GM19025 (cell line): ENCODE measurements at regions not wholly inside any gene's neighbourhood (a gene's known extent, or its start where the extent isn't known, plus 50 kb on each side); places are given as distances from the start of the nearest gene placed in this dataset.

ENCODE experiments used
- ATAC-seq: cut with Tn5 transposase; IDR thresholded peaks from one replicate; pipeline ENCODE4 v1.9.1; 2021; ENCODE audit warnings: mild to moderate bottlenecking, low read depth, moderate library complexity; ENCODE audit not compliant: unreplicated experiment

- ATAC-seq, result no peak
These were observed 352.5 kb upstream of the NUDT12 start for GRCh38 chr5:103915081-103915480.

DNA sequence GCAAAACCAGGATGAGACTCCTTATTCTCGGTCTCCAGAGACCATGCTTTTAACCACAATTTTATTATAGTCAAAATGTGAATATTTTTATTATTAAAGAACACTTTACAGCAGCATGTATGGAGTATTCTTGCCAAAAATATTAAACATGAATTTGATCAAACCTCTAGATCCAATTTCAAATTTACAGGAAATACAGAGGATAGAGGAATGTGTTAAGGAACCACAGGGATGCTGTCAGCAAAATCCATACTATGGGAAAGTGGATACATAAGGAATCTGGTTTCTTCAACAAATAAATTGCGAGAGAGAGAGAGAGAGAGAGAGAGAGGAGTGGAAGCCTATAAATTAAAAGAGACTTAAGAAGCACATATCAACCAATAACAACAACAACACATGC is 348.2 kb upstream of the NUDT12 start:
- ATAC-seq, result no peak

- ATAC-seq, result no peak
These were observed 347.4 kb upstream of the NUDT12 start for GRCh38 chr5:103910011-103910410.

- ATAC-seq, result no peak
These were observed 346.8 kb upstream of the NUDT12 start for GRCh38 chr5:103909391-103909790.

GRCh38 chr5:103908336-103909080 is 345.9 kb upstream of the NUDT12 start:
- no peak for ATAC-seq

GRCh38 chr5:103907001-103907400 is 344.4 kb upstream of the NUDT12 start:
- no peak for ATAC-seq

DNA sequence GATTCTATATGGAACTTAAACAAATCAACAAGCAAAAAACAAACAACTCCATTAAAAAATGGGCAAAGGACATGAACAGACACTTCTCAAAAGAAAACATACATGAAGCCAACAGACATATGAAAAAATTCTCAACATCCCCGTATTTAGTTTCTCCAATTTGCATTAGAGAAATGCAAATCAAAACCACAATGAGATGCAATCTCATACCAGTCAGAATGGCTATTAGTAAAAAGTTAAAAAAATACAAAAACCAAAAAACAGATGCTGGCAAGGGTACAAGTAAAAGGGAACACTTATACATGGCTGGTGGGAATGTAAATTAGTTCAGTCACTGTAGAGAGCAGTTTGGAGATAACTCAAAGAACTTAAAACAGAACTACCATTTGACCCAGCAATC is 342.1 kb upstream of the NUDT12 start:
- no peak for ATAC-seq

GRCh38 chr5:103902893-103903292 is 340.3 kb upstream of the NUDT12 start:
- ATAC-seq, result no peak

DNA sequence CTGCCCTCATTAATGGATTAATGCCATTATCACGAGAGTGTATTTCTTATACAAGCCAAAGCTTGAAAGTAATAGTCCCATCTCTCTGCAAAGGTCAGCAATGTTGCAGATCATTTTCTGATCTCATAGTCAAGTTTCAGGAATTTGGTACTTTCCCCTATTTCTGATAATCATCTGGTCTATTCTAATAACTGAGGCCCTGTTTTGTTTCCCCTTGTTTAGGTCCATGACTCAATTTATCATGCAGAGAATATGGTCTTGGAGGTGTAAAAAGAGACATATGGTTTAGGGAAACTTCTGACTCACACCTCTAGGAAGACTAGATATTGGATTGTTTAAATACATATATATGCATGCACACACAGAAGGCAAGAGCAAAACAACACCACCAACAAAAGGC is 339.3 kb upstream of the NUDT12 start:
- no peak for ATAC-seq

DNA sequence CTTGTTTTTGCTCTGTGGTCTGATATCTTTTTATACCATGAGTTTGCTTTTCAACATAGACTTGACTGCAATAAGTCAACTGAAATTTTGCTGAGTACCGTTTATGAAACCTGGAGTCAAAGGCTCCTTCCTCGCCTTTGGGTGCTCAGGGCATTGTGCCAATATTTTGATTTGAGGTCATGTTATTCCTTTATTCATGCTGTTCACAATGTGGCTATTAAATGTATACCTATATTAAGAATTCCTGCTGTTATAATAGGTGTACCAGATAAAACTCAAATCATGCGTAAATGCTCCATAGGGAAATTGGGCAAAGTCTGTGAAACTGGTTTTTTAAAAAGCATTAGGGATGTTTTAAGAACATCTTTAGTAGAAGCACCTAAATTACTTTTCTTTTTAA is 334.0 kb upstream of the NUDT12 start:
- ATAC-seq, result no peak

GRCh38 chr5:103895738-103896137 is 333.1 kb upstream of the NUDT12 start:
- no peak for ATAC-seq

GRCh38 chr5:103894882-103895281 is 332.3 kb upstream of the NUDT12 start:
- ATAC-seq, result no peak

DNA sequence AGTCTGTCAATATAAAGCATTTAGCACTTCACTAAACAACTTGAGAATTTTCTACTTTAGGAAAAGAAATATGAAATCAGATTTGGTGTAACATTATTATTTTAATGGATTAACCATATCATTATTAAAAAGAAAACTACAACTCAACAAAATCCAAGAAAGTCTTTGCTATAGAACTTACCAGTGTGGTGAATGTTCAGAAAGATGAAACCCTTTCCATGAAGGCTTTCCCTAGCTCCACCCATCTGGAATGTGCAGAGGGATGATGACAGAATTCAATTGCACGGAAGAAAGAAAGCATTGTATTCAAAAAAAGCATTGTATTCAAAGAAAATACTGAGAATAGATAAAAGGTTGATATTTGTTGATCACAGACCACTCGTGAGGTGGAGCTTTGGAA is 328.6 kb upstream of the NUDT12 start:
- no peak for ATAC-seq

GRCh38 chr5:103890313-103890712 is 327.7 kb upstream of the NUDT12 start:
- ATAC-seq, result no peak

DNA sequence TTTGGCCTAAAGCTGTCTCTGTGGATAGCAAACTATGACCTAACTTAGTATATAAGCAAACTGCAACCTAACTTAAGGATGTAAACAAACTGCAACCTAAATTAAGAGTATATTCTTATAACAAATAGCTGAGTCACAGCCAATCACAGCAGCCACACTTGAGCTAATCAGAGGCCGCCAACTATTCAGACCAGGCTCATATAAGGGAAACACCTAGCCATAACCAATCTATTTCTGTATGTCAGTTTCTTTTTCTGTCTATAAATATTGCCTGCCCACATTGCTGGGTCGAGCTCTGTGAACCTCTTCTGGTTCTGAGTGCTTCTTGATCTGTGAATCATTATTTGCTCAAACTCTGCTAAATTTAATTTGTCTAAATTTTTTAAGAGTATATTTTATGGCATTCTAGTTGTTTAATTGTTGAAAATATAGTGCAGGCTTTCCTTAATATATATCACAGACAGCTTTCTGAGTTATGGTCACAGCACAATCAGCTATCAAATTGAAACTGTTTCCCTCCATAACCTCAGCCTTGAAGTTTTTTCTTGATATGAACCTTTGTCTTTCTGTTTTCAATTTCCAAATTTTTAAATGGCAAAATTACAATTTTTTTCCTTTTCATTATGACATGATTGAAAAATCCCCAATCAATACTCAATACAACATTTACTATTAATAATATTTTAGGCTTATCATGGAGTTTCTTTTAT is 327.1 kb upstream of the NUDT12 start:
- peak; percentile 46 for ATAC-seq

- ATAC-seq, result no peak
These were observed 324.2 kb upstream of the NUDT12 start for GRCh38 chr5:103886826-103887225.

GRCh38 chr5:103883143-103883542 is 320.6 kb upstream of the NUDT12 start:
- ATAC-seq, result no peak

GRCh38 chr5:103881560-103881959 is 319.0 kb upstream of the NUDT12 start:
- no peak for ATAC-seq

GRCh38 chr5:103867857-103868598 is 305.4 kb upstream of the NUDT12 start:
- ATAC-seq, result no peak

GRCh38 chr5:103866169-103866568 is 303.6 kb upstream of the NUDT12 start:
- no peak for ATAC-seq

DNA sequence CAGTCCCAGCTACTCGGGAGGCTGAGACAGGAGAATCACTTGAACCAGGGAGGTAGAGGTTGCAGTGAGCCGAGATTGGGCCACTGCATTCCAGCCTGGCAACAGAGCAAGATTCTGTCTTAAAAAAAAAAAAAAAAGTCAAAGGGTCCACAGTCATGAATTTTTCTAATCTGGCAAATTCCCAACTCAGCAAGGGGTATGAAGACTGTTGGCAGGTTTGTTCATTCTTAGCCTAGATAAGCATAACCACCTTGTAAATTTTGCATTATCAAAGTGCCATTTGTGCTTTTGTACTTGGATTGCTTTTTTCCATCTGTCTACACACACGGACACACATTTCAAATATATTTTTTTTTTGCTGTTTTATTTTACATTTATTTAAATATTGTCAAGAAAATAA is 299.8 kb upstream of the NUDT12 start:
- no peak for ATAC-seq
